ELR (cell line): ENCODE measurements at regions not wholly inside any gene's neighbourhood (a gene's known extent, or its start where the extent isn't known, plus 50 kb on each side); places are given as distances from the start of the nearest gene placed in this dataset.
"Not testable (repeated sequence)": the region's sequence is repeated elsewhere in the genome, so short reads cannot be mapped to it uniquely, and the experiment has no call there.

ENCODE experiments used
- DNase-seq: peaks from one replicate; pipeline ENCODE4 v3.0.0-alpha.2; 2015; ENCODE audit warnings: low read depth

DNA sequence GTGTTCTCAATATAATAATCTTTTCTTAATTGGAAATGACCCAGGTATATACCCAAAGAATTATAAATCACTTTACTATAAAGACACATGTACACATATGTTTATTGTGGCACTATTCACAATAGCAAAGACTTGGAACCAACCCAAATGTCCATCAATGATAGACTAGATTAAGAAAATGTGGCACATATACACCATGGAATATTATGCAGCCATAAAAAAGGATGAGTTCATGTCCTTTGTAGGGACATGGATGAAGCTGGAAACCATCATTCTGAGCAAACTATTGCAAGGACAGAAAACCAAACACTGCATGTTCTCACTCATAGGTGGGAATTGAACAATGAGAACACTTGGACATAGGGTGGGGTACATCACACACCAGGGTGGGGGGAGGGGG lies 56.8 kb downstream of the SCGB2B2 start:
- not testable (repeated sequence) for DNase-seq

DNA sequence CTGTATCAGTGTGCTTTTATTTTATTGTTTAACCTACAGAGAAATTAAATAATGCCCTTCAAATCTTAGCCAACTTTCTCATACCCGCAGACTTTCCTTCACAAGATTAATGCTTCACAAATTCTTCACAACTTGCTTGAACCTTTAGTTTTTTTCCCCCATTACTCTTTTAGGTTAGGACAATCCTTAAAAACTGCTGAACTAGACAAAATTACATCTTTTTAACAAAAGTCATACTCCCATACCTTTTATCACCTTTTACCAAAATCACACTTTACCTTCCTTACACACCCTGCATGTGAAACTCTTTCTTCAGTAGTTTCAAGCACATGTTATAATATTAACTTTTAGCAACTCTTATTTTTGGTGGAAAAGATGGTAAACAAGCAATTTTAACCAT lies 58.5 kb downstream of the SCGB2B2 start:
- DNase-seq = no peak

DNA sequence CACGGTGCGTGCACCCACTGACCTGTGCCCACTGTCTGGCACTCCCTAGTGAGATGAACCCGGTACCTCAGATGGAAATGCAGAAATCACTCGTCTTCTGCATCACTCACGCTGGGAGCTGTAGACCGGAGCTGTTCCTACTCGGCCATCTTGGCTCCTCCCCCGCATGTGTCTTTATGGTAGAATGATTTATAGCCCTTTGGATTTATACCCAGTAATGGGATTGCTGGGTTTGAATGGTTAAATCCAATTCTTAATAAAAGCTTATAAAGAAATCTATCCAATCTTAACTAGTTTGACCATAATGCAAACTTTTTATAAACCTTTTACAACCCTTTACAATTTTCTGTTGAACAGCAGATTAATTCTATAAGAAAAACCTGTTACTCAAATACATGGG lies 59.0 kb downstream of the SCGB2B2 start:
- DNase-seq = not testable (repeated sequence)

DNA sequence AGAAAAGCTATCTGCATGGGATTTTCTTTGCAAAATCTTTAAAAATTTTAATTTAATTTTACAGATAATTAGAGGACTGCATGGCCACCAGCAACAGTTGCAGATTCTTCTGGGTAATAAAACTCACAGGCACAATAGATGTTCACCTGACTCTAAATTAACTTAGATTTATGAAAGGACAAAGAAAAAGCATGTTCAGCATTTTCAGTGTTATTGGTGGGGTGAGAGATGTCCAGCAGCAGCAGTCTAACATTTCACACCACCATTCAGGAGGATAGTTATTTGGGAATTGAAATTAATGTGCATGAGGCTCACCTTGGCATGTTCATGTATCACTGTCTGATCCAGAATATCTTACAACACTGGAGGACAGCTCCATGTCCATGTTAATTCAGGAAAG lies 74.0 kb downstream of the SCGB2B2 start:
- no peak for DNase-seq

DNA sequence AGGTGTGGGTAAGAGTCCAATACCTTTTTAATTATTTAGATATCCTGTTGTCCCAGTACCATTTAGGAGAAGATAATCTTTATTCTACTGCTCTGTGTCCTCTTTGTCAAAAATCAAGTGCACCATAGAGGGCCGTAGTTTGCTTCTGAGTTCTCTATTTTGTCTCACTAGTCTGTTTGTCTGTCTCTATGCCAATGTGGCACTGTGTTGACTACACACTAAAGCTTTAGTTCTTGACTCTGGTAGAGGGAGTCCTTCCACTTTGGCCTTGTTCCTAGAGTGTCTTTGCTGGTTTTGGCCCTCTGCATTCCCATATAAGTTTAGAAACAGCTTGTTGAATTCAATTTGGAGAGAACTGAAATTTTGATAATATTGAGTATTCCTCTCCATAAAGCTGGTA lies 75.9 kb downstream of the SCGB2B2 start:
- DNase-seq = no peak

DNA sequence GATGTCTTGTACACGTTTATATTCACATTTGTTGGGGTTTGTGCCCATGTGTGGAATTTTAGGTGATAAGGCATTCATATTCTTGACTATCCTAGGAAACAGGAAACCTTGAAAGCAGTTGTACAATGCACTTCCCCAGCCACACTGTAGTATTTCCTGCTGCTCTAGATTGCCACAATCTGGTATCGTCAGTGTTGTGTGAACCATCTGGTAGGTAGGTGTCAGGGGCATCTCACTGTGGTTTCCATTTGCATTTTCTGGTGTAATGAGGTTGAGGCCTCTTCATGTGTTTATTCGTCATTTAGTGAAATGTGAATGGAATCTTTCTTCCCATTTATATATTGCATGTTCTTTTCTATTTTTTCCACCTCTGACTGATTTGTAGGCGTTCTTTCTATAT lies 76.6 kb downstream of the SCGB2B2 start:
- no peak for DNase-seq

DNA sequence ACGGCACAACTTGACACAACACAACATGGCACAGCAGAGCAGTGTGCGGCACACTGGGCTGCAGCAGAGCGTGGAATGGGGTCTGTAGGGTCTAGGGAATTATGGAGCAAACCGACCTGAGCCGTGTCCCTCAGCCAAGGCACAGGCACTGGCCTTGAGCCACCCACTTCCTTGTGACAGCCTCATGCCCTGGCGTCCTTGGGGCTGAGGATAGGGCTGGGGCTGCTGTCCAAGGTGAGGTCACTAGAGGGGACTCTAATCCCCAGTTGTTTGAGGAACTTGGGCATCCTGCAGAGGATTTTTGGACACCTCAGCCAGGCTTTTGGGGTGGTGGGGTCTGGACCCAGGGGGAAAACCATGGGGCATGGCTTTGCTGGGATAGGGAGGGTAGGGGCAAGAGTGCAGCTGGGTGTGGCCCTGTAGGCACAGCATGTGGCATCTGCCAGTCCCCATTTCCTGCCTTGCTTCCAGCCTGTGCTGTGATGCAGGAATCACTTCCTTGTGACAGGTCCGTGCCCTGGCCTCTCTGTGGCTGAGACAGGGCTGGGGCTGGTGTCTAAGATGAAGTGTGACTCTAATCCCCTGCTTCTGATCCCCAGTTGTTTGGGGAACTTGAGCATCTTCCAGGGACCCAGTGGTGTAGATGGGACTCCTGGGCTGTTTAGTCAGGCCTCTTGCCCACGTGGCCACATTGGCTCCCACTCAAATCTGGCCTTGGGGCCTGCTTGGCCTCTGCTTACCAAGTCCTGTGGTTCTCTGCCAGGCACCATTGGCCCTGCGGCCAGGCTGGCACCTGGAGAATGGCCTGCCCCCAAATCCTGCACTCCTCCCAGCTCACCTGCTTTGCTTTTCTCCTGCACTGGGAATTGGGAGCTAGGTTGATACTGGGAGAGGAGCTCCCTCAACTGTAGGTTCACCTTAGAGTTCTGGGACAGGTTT lies 78.5 kb downstream of the SCGB2B2 start:
- DNase-seq = no peak

DNA sequence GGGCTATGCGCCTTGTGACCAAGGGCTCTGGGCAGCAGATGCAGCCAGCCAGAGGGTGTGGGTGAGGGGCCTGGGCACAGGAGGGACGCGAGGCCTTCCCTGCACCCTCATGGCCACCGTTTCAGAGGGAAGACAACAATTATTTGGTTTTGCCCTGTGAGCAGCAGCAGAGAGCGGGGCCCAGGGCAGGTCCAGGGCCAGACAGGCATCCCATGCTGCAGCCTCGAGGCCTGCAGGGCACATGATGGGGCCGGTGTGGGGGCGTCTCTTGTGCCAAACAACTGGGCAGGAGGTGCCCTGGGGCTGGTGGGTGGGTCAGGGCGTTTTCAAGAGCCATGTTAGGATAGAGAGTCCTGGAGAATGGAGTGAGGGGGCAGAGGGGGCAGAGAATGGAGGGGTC lies 79.4 kb downstream of the SCGB2B2 start:
- DNase-seq = no peak

DNA sequence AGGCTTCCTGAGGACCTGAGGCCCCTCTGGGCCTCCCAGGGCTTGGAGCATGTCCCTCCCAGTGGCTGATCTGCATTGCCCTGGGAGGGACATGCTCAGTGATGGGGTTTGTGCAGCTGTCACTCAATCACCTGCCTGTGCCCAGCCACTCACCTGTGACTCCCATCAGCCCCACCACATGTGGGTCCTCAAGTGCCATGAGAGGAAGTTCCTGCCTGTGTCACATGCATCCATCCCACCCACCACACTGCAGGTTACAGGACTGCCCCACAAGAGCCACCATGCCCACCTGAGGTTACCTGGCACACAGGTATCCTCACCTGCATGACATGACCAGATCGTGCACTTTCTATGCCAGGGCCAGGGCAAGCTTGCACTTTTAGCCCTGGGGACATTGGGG lies 80.0 kb downstream of the SCGB2B2 start:
- DNase-seq = no peak

DNA sequence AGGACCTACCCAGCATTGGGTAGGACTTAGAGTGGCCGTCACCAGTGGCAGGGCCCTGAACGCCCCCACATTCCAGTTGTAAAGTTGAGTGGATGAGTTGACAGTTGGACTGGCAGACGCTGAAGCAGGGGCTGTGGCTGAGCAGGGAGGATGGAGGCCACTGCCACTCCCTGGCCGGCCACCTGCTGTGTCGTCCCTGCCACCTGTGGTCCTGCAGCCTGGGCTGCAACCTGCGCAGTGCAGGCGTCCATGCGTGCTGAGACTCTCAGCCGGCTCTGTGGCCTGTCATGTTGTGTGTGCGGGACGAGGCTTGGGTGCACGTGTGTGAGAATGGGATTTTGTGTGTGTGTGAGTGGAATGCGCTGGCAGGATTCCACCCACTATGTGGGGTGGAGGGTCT lies 80.8 kb downstream of the SCGB2B2 start:
- no peak for DNase-seq

DNA sequence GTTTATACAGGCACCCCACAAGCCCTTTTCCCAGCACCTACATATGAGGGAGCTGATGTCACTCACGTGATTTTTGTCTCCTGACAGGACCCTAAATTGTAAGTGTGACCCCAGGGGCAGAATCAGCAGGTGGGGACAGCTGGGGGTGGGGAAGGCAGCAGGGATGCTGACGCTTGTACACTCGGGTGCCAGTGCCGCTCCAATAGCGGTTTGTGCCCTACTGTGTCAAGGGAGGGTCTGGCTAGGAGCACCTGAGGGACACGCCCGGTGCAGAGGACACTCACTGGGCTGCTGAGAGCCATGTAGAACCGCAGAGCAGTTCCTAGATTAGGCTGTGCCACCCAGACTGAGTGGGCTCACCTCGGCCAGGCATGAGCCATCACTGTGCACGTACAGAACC lies 81.3 kb downstream of the SCGB2B2 start:
- DNase-seq = no peak

DNA sequence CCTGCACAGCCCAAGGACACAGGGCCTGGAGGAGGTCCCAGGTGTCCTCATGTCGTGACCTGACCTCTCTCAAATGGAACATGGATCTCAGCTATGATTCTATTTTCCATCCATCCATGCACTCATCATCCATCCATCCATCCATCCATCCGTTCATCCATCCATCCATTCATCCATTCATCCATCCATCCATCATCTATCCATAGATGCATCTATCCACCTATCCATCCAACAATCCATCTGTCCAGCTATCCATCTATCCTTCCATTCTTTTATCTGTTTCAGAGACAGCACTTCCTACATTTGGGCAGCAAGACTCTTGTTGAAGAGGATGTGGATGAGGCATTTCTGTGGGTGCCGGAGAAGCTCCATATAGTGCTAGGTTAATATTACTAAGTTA lies 86.7 kb downstream of the SCGB2B2 start:
- DNase-seq = no peak

DNA sequence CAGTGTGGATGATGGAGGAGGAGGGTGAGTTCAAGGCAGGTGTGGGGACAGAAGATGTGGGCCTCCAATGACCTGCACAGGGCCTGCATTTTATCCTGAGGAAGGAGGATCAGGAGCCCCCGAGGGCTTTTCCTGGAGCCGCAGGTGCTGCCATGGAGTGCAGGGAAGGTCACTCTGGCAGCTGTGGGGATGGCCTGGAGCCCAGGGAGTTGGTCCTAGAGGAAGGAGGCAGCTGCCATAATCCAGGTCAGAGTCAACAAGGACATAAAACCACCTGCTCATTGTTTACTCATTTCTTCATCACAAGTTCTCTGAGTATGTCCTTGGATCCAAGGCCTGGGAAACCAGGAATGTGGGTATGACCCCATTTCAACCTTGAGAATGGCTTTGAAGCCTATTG lies 87.2 kb downstream of the SCGB2B2 start:
- DNase-seq = no peak

DNA sequence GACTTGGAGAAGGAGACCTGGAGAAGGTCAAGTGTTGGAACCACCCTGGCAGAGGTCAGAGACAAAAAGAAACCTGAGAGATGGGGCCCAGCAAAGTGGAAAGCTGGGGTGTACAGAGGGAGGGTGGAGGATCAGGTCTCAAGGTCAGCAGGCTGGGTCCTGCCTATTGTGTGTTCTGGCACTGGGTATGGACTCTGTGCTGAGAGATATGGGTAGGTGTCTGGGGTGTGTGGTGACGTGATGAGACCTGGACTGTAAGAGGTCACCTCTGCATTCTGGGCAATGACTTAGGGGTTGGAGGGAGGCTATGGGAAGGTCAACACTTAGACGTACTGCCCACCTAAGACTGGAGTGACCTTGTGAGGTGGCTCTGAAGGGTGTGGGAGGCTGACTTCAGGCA lies 88.1 kb downstream of the SCGB2B2 start:
- no peak for DNase-seq

DNA sequence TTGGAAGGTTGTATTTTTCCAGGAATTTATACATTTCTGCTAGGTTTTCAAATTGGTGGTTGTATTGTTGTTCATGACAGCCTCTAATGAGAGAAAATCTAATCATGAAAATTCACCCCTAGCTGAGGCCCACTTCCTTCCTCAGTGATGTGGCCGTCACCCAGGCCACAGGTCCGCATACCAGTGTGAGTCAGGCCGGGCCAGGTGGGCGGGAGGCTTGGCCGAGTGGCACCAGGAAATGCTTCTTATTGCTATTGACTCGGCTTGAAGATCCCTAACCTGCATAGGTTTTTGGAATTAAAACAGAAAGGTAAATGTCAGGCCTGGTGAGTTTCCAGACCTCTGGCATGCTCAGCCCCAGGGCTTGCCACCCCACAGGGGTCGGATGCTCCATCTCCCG lies 88.7 kb downstream of the SCGB2B2 start:
- peak; percentile 35 for DNase-seq

DNA sequence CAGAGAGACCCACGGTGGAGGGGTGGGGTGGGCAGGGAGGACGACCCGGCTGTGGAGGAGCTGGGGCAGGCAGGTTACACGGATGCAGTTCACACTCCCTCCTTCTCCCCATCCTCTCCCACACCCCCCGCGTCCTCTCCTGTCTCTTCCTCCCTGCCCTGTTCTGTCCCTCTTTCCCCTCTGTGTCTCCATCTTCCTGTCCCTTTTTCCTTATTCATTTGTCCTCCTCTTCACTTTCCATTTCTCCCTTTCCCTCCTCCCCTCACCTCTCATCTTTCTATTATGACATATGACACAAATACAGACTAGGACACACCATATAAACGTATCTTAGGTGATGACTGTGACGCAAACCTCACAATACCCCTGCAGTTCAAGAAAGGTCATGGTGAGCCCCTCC lies 96.6 kb downstream of the SCGB2B2 start:
- DNase-seq = no peak

DNA sequence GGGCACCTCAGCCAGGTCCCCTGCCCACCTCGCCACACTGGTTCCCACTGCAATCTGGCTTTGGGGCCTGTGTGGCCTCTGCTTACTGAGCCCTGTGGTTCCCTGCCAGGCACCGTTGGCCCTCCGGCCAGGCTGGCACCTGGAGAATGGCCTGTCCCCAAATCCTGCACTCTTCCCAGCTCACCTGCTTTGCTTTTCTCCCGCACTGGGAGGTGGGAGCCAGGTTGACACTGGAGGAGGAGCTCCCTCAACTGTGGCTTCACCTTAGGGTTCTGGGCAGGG lies 97.0 kb downstream of the SCGB2B2 start:
- no peak for DNase-seq

DNA sequence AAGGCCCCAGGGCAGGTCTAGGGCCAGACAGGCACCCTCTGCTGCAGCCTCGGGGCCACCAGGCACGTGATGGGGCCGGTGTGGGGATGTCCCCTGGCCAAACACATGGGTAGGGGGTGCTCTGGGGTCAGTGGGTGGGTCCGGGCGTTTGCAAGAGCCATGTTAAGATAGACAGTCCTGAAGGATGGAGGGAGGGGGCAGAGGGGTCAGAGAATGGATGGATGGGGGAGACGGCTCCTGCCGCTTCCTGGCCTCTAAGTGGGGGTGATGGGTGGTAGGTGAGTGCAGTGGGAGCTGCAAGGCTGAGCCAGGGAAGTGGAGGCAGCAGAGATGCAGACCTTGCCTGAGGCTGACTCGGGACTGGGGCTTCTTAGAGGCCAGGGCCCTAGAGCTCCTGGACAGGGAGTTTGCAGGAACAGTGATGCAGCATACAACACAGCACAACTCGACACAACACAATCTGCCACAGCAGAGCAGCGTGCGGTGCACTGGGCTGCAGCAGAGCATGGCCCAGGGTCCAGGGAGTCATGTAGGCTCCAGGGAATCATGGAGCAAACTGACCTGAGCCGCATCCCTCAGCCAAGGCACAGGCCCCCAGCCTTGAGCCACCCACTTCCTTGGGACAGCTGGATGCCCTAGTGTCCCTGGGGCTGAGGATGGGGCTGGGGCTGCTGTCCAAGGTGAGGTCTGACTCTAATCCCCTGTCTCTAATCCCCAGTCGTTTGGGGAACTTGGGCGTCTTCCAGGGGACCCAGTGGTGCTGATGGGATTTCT lies 97.5 kb downstream of the SCGB2B2 start:
- no peak for DNase-seq

DNA sequence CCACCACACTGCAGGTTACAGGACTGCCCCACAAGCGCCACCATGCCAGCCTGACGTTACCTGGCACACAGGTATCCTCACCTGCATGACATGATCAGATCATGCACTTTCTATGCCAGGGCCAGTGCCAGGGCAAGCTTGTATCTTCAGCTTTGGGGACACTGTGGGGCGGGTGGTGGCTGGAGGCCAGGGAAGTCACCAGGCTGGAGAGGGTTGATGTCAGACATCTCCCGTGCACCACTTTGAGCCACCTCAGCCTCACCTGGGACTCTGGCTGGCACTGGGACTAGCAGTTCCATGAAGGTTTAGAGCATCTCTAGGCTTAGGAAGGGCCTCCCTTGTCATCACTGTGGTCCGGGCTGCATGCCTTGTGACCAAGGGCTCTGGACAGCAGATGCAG lies 97.2 kb downstream of the WTIP start:
- no peak for DNase-seq

DNA sequence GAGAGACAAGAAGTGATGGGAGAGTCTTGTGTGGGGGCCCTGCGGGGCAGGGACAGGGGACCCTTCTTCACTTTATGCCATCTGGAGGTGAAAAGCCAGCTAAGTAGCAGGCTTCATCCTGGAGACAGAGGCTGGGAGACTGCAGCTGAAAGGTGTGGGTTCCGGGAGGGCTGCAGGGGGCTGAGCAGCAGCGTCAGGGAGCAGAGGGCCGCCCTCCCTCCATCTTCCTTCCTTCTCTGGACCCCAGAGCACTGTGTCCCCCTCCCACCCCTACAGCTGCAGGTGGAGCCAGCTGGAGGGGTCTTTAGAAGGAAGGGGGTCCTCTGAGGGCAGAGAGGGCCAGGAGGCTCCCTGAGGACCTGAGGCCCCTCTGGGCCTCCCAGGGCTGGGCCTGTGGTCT lies 96.6 kb downstream of the WTIP start:
- DNase-seq = no peak

DNA sequence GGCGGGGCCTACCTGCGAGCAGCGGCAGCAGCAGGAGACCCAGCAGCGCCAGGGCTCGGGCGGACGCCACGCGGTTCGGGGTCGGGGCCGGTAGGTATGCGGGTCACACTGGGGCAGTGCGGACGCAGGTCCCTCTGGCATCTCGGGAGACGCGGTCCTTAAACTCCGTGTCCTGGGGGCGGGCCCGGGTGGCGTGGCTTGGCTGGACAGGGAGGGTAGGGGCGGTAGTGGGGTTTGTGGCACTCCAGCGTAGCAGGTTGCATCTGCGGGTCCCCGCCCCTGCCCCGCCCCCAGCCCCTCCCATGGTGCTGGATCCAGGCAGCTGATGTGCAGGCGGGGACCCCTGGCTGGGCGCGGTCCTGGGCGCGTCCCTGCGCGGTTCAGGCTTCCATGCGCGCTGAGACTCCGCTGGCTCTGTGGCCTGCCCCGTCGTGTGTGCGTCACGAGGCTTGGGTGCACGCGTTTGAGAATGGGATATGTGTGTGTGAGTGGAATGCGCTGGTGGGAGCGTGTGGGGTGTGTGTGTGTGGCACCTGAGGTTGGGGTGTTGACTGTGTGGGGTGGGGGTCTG lies 96.1 kb downstream of the WTIP start:
- DNase-seq = no peak

DNA sequence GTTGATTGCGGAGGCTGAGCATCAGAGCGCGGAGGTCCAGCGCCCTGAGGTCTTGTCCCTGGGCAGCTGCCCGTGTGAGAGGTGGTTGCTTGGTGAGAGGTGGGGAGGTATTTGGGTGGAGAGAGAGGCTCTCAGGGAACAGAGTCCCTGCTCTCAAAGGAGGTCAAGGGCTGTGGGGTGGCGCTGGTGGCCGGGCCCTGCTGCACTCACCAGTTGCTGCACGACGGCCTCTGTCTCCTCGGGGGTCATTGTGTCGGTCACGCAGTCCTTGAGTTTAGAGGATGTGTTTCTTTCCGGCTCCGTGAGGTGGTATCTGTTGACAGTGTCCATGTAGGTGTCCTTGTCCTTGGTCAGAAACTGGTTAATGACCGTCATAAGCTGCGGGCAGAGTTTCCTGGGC lies 95.5 kb downstream of the WTIP start:
- no peak for DNase-seq

DNA sequence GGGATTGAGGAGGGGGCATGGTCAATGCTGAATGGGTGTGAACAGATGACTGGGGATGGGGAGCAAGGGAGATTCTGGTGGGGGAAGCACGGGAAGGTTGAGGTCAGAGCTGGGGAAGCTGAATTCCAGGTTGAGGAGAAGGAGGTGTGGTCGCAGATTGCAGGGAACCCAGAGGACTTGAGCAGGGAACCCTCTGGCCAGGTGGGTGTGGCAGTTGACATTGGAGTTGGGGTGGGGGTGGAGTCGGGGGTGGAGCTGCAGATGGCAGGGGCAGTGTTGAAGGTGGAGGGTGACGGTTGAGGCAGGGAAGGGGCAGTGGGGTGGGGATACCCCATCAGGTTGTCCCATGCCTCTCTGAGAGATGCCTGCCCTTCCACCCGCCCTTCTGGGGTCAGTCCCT lies 94.7 kb downstream of the WTIP start:
- no peak for DNase-seq
